BJ (cell line): ENCODE measurements at regions not wholly inside any gene's neighbourhood (a gene's known extent, or its start where the extent isn't known, plus 50 kb on each side); places are given as distances from the start of the nearest gene placed in this dataset.
A peak's percentile ranks its signal among the peaks of the same experiment; 100 is the strongest.
"Not testable (repeated sequence)": the region's sequence is repeated elsewhere in the genome, so short reads cannot be mapped to it uniquely, and the experiment has no call there.

Source experiments
- CTCF ChIA-PET: fragments of 350-600 bp; formaldehyde crosslinking; extraction: SDS; loops from one replicate; lab custom pipeline; 2021; ENCODE audit warnings: antibody characterized with exemption, inconsistent platforms; lab: Yijun Ruan, JAX
- POLR2A ChIA-PET: fragments of 300-600 bp; sonication (Branson Sonifier 250); formaldehyde crosslinking; extraction: SDS; loops from one replicate; lab custom pipeline; 2021; ENCODE audit warnings: antibody characterized with exemption; lab: Charles Lee
- DNase-seq: peaks from one replicate; pipeline ENCODE4 v3.0.0-alpha.2; 2011; ENCODE audit warnings: low read depth
- H3K27me3 ChIP-seq: 2 replicates; pipeline ENCODE4 v1.6.0; 2011; ENCODE audit warnings: low read length; ENCODE audit not compliant: control insufficient read depth, insufficient read depth
- H3K36me3 ChIP-seq: 2 replicates; pipeline ENCODE4 v1.5.1; 2011; ENCODE audit warnings: low read length; ENCODE audit not compliant: control insufficient read depth, insufficient read depth
- H3K4me3 ChIP-seq: 2 replicates; pipeline ENCODE4 v1.5.1; 2011; ENCODE audit warnings: low read depth, mild to moderate bottlenecking, control low read depth, low read length
- TF ChIP-seq, protein P1 (sequence below): IDR thresholded peaks from 2 replicates; pipeline ENCODE4 v1.5.1; 2011; ENCODE audit warnings: low read depth, mild to moderate bottlenecking, control low read depth, inconsistent platforms, low read length, moderate library complexity; ENCODE audit not compliant: insufficient read depth

GRCh38 chr1:115530407-115530806 lies 111.4 kb upstream of the VANGL1 start:
- ChIA-PET CTCF (no interaction called here), POLR2A (no interaction called here)
- peak; percentile 62 for DNase-seq
- no peaks in the 10 kb centered on the region for H3K27me3 ChIP-seq
- no peak overlapping the region for H3K4me3 ChIP-seq
- TF ChIP-seq, protein P1, sequence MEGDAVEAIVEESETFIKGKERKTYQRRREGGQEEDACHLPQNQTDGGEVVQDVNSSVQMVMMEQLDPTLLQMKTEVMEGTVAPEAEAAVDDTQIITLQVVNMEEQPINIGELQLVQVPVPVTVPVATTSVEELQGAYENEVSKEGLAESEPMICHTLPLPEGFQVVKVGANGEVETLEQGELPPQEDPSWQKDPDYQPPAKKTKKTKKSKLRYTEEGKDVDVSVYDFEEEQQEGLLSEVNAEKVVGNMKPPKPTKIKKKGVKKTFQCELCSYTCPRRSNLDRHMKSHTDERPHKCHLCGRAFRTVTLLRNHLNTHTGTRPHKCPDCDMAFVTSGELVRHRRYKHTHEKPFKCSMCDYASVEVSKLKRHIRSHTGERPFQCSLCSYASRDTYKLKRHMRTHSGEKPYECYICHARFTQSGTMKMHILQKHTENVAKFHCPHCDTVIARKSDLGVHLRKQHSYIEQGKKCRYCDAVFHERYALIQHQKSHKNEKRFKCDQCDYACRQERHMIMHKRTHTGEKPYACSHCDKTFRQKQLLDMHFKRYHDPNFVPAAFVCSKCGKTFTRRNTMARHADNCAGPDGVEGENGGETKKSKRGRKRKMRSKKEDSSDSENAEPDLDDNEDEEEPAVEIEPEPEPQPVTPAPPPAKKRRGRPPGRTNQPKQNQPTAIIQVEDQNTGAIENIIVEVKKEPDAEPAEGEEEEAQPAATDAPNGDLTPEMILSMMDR, result no peak
- no peaks in the 10 kb centered on the region for H3K36me3 ChIP-seq

GRCh38 chr1:115529216-115529897 lies 112.4 kb upstream of the VANGL1 start:
- H3K36me3 ChIP-seq, result no peaks in the 10 kb centered on the region
- TF ChIP-seq, protein P1, result no peak
- ChIA-PET CTCF (interaction anchor here (1.0 to 1.5 kb wide), 2 partner anchors 13 to 391 kb away, joined by 3 read pairs; no protein-coding TSS in a partner anchor), POLR2A (no interaction called here)
- no peak for DNase-seq
- H3K27me3 ChIP-seq, result no peaks in the 10 kb centered on the region
- H3K4me3 ChIP-seq, result no peak overlapping the region

GRCh38 chr1:115528336-115528735 lies 113.4 kb upstream of the VANGL1 start:
- CTCF ChIA-PET, result interaction anchor here (1.0 to 1.5 kb wide), 2 partner anchors 14 to 390 kb away, joined by 3 read pairs; no protein-coding TSS in a partner anchor
- POLR2A ChIA-PET, DNase-seq: not testable (repeated sequence)

DNA sequence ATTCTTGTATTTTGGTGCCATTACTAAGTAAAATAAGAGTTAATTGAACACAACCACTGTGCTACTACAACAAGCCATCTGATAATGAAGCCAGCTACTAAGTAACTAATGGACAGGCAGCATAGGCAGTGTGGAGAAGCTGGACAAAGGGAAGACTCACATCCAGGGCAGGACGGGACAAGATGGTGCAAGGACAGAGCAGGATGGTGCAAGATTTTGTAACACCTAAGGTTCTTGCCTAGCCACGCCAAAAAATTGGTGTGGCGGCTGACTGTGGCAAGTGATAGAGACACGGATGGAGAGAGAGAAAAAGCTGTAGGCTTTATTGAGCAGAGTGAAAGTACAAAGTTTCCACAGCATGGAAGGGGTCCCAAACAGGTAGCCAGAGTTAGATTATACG lies 114.0 kb upstream of the VANGL1 start:
- Histone ChIP-seq H3K27me3 (no peaks in the 10 kb centered on the region), H3K36me3 (no peaks in the 10 kb centered on the region), H3K4me3 (no peak overlapping the region)
- POLR2A ChIA-PET, result no interaction called here
- TF ChIP-seq, protein P1, result no peak
- no peak for DNase-seq
- CTCF ChIA-PET, result interaction anchor here (1.5 to 1.6 kb wide), 2 partner anchors 68 to 389 kb away, joined by 3 read pairs; no protein-coding TSS in a partner anchor

More at GRCh38 chr1:115528336-115528735, 113.4 kb upstream of the VANGL1 start:
- not testable (repeated sequence) for H3K27me3 ChIP-seq, H3K4me3 ChIP-seq, H3K36me3 ChIP-seq

DNA sequence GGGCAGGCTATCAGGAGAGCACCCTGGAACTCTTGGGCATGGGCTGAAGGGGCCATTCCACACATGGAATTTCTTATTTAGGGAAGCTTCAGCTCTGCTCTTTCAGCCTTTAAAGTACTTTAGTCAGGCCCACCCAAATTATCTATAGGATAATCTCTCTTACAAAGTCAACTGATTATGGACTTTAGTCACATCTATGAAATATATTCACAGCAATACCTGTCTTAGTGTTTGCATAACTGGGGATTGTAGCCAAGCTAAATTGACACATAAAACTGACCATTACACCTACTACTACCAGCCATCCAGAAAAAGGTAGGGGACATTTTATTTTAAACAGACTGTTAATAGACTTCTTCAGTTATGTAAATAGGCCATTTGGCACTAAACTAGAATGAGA lies 114.9 kb upstream of the VANGL1 start:
- CTCF ChIA-PET, result interaction anchor here (1.6 kb wide), 1 partner anchor 69 kb away, joined by 3 read pairs; no protein-coding TSS in a partner anchor
- Histone ChIP-seq H3K36me3 (no peaks in the 10 kb centered on the region), H3K4me3 (no peak overlapping the region), H3K27me3 (no peaks in the 10 kb centered on the region)
- POLR2A ChIA-PET, result no interaction called here
- TF ChIP-seq, protein P1, result no peak
- no peak for DNase-seq
